Suppressor macrophage (primary cell): ENCODE measurements at regions not wholly inside any gene's neighbourhood (a gene's known extent, or its start where the extent isn't known, plus 50 kb on each side); places are given as distances from the start of the nearest gene placed in this dataset.
"Not testable (repeated sequence)": the region's sequence is repeated elsewhere in the genome, so short reads cannot be mapped to it uniquely, and the experiment has no call there.

Source experiments
- DNase-seq, 4 experiments: peaks; one replicate each; pipeline ENCODE4 v3.0.0-alpha.2; 2020 to 2022

DNA sequence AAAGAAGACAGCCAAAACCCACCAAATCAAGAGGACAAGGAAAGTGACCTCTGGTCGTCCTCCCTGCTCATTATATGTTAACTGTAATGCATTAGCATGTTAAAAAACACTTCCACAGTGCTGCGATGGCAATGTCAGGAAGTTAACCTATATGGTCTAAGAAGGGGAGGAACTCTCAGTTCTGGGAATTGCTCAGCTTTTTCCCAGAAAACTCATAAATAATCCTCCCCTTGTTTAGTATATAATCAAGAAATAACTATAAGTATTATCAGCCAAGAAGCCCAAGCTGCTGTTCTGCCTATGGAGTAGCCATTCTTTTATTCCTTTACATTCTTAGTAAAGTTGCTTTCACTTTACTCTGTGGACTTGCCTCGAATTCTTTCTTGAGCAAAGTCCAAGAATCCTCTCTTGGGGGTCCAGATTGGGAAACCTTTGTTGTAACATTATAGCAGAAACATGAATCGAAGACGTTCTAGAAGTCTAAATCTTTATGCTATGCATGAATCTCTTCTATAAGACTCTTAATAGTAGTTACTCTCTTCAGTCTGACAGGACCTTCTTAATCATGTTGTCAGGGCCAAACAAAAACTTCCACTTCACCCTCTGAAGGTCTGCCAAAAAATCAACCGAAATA, 110.0 kb upstream of the VANGL1 start:
- DNase-seq = no peak

DNA sequence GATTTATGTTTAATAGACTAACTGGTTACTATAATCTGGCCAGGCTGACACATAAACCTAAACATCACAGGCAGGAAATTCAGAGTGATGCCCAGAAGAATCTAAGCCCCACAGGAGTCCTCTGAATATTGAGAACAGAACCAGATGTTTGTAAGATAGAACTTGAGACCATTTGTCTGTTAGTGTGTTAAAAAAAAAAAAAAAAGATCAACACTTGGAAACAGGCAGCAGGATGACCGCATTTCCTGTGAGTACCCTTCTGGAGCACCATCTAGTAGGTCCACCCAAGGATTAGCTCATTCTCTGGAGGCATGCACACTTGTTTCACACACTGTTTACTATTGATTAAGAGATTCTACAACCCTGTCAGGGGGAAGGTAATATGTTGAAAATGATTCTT, 111.4 kb upstream of the VANGL1 start:
- no peak for DNase-seq

DNA sequence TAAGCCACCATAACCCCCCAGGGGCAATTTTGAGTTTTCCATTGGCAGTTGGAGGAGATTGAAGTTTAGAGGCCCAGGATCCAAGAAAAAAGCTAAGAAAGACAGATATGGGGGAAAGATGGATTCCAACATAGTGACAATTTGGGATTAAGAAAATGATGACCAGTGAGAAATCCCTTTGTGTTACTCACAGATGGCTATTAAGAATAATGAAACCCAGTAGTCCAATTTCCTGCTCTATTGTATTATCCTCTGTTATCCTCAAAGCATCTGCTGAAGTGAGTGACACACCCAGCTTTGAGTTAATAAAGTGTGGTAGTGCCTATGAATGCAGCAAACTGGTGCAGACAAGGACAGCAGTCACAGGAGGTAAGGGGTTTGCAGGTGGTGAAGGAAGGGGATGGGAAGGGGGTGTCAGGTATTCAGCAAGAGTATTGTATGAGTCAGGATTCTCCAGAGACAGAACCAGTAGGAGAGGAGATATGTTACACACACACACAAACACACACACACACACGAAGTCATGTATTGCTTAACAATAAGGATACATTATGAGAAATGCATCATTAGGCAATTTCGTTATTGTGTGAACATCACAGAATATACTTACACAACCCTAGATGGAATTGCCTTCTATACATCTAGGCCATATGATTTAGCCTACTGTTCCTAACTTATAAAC, 112.4 kb upstream of the VANGL1 start:
- no peak for DNase-seq

DNA sequence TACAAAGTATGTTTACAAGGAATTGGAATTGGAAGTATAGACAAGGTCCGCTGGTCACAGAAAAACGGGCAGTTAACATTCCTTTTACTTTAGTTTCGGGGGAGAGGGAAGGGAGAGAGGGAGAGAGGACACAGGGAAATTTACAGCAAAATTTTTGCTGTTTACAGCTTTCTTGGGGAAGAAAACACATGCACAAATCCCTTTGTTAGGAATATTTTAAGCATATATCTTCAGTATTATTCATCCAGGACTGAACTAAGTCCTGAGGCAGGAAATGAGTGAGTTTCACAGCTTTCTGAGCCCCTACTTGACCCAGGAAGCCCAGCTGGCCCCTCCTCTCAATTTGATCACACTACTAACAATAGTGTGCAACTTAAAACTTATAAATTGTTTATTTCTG, 113.4 kb upstream of the VANGL1 start:
- not testable (repeated sequence) for DNase-seq

DNA sequence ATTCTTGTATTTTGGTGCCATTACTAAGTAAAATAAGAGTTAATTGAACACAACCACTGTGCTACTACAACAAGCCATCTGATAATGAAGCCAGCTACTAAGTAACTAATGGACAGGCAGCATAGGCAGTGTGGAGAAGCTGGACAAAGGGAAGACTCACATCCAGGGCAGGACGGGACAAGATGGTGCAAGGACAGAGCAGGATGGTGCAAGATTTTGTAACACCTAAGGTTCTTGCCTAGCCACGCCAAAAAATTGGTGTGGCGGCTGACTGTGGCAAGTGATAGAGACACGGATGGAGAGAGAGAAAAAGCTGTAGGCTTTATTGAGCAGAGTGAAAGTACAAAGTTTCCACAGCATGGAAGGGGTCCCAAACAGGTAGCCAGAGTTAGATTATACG, 114.0 kb upstream of the VANGL1 start:
- DNase-seq = no peak

- DNase-seq = no peak
These were observed 114.9 kb upstream of the VANGL1 start for GRCh38 chr1:115526900-115527299.

DNA sequence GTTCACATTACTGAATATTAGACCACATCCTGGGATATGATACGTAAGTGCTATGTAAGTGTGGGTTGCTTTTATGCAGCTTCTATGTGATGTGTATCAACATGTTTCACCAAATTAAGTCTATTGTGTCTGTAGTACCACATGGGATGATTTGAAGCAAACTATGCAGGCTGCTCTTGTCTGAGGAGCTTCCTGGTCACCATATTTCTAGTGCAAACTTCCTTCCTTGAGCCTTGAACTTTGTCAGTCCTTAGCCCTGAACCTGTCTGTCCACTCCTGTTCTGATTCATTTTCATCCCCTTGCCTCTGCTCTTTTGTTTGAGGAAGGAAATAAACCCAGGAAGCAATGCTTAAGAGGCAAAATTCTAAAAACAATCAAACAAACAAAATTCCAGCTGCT, 117.5 kb upstream of the VANGL1 start:
- no peak for DNase-seq

DNA sequence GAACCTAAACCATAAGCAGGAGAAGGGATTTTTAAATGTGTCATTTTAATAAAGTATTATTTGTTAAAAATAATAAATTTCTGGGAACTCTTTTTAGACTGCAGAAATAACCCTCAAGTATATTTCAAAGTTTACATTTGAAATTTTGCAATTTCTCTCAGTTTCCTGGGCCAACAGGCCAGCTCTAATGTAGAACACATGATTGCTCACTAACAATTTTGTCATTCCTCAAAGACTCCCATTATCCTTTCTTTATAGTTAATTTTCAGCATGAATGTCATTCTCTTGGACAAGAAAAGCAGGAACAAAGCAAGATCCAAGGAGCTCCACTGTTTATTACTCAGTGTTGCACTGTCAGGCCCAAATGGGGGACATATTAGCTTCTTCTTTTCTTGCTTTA, 119.4 kb upstream of the VANGL1 start:
- no peak for DNase-seq

- no peak for DNase-seq
These were observed 126.5 kb upstream of the VANGL1 start for GRCh38 chr1:115515270-115515669.

- DNase-seq = not testable (repeated sequence)
These were observed 131.5 kb upstream of the VANGL1 start for GRCh38 chr1:115510226-115510625.

GRCh38 chr1:115507901-115508300, 133.9 kb upstream of the VANGL1 start:
- no peak for DNase-seq

DNA sequence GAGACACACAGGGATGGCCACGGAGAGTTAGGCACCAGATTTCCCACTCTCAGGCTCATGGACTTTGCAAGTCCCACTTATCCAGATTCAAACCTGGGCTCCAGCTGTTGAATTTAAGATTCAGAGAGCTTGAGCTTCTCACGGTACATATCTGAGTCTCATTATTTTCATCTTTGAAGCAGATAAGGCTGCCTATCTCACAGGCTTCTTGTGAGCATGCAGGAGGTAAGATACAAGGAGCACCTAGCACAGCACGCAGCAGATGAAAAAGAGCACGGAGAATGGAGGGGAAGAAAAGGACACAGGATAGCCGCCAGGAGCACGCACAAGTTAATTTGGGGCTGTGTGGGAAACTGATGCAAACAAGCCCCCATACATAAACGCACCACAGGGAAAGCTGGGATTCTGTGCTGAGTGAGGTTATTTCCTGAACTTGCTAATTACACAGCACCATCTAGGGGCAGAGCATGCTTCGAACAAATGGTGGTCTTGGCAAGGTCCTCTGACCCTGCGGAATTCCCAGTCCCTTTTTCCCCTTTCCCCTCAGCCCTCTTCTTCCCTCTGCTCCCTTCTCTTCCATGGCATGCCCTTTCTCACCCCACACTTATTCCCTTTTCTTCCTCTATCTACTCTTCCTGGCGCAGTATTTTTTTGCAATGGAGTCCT, 134.7 kb upstream of the VANGL1 start:
- peak in 3 of 4 experiments; percentile 4 to 13 (median 4) for DNase-seq

GRCh38 chr1:115506518-115506917, 135.3 kb upstream of the VANGL1 start:
- peak in 2 of 4 experiments; percentile 5 to 19 for DNase-seq

GRCh38 chr1:115505148-115505571, 136.6 kb upstream of the VANGL1 start:
- no peak for DNase-seq

- DNase-seq = not testable (repeated sequence)
These were observed 139.6 kb upstream of the VANGL1 start for GRCh38 chr1:115502183-115502582.

- DNase-seq = peak in 3 of 4 experiments; percentile 3 to 20 (median 13)
These were observed 140.3 kb upstream of the VANGL1 start for GRCh38 chr1:115501476-115501875.

- DNase-seq = no peak
These were observed 142.5 kb upstream of the VANGL1 start for GRCh38 chr1:115499253-115499652.

DNA sequence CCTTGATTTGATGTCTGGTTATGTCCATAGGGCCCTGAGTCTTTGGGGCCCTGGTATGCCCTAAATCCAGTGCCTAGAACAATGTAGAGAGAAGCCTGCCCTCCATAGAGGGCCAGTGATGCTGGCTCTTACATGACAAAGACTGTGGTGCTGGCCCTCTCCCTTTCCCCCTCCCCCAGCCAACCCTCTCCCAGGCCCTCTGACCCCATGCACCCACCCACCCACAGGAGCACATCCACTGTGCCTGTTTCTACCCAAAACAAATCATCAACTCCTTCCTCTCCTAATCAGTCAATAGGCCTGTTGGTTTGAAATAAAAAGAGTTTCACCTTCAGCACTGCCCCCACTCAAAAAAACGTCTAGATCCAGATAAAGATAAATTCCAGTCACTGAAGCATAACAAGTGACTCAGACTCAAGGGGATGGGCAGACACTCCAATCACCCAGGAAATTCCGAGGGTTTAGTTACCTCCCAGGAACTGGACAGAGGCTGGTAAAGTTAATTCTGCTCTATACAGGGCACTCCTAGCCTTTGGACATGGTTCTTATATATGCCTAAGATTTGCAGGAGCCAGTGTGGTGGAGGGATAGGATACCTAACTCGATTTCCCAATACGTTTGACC, 144.8 kb upstream of the VANGL1 start:
- no peak for DNase-seq

- DNase-seq = no peak
These were observed 146.1 kb upstream of the VANGL1 start for GRCh38 chr1:115495625-115496024.

GRCh38 chr1:115495111-115495510, 146.7 kb upstream of the VANGL1 start:
- DNase-seq = no peak

- no peak for DNase-seq
These were observed 147.9 kb upstream of the VANGL1 start for GRCh38 chr1:115493834-115494233.

- no peak for DNase-seq
These were observed 148.9 kb upstream of the VANGL1 start for GRCh38 chr1:115492880-115493279.

DNA sequence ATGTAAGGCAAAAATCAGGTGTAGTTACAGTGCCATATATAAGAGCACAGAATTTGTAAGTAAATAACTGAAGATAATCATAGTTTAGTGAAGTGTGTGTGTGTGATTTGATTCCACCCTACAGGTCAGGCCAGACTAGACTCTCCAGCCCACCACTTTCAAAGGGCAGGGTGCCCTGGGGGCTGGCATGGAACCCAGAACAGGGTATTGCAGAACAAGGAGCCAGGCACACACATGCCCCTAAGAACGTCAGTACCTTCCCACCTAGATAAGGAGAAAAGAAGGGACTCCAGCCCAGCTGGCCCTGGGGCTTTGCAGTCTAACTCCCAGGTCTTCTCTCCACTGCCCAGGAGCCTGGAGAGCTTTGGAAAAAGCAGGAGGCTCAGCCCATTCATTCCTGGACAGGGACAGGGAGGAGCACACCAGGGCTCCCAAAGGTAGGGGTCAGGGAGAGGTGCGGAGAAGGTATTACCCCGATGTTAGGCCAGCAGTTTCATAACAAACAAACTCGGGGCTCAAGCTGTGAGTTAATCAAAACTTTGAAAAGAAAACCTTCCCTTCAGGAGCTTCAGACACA, 149.7 kb upstream of the VANGL1 start:
- no peak for DNase-seq
